Esophagus muscularis mucosa (tissue), 4 donors: ENCODE measurements at regions not wholly inside any gene's neighbourhood (a gene's known extent, or its start where the extent isn't known, plus 50 kb on each side); places are given as distances from the start of the nearest gene placed in this dataset.

Source experiments
- DNase-seq: peaks from one replicate; pipeline ENCODE4 v3.0.0-alpha.2; 2017; ENCODE audit errors: extremely low spot score
- H3K27ac ChIP-seq, 4 donors: fragments of 200-600 bp; sonication (generic); replicated peaks in 1 of 4; 1 replicate in 3 of 4; 2 replicates in 1 of 4; pipeline ENCODE4 v1.5.1; 2016 to 2019; ENCODE audit warnings: mild to moderate bottlenecking in 1 of 4
- H3K27me3 ChIP-seq, 4 donors: fragments of 200-600 bp; sonication (generic); one replicate each; pipeline versions ENCODE4 v1.5.1 to v1.6.0; 2016 to 2019
- H3K36me3 ChIP-seq, 4 donors: fragments of 200-600 bp; sonication (generic); one replicate each; pipeline ENCODE4 v1.5.1; 2016 to 2019
- H3K4me1 ChIP-seq, 4 donors: fragments of 200-600 bp; sonication (generic); one replicate each; pipeline ENCODE4 v1.5.1; 2016 to 2019
- H3K4me3 ChIP-seq, 4 donors: fragments of 200-600 bp; sonication (generic); 1 replicate in 2 of 4; 2 replicates in 2 of 4; pipeline ENCODE4 v1.5.1; 2016 to 2019; ENCODE audit warnings: mild to moderate bottlenecking in 4 of 4, moderate library complexity in 1 of 4
- H3K9me3 ChIP-seq, 4 donors: fragments of 200-600 bp; sonication (generic); 1 replicate in 3 of 4; 2 replicates in 1 of 4; pipeline ENCODE4 v1.5.1; 2016 to 2019
- CTCF ChIP-seq, 3 experiments: fragments of 200-600 bp in 2 of 3; fragments of 450-650 bp in 1 of 3; sonication (generic) in 2 of 3; IDR thresholded peaks; one replicate each; pipeline ENCODE4 v1.5.1; 2017 to 2019; ENCODE audit warnings: antibody characterized with exemption in 3 of 3, mild to moderate bottlenecking in 2 of 3, moderate library complexity in 1 of 3
- EP300 ChIP-seq: sonication (generic); formaldehyde crosslinking; IDR thresholded peaks from one replicate; pipeline ENCODE4 v1.6.1; 2017; ENCODE audit warnings: antibody characterized with exemption
- POLR2A ChIP-seq: fragments of 450-650 bp; IDR thresholded peaks from one replicate; pipeline ENCODE4 v1.6.1; 2017; ENCODE audit warnings: antibody characterized with exemption, moderate library complexity, mild to moderate bottlenecking, low read depth
- POLR2AphosphoS5 ChIP-seq, 2 donors: sonication (generic); formaldehyde crosslinking; IDR thresholded peaks; one replicate each; pipeline ENCODE4 v1.6.1; 2017; ENCODE audit warnings: antibody characterized with exemption in 2 of 2
- WGBS: methylation state at CpG from one replicate; pipeline ENCODE4 v1.1.5; 2018; 5-methylcytosine and 5-hydroxymethylcytosine counted together
- intact Hi-C: fragments of 100-400 bp; cut with DNase I; formaldehyde crosslinking; loops from one replicate; pipeline ENCODE4 v1.15.1; 2023

GRCh38 chr11:86140334-86140990, 71.6 kb upstream of the PICALM start:
- Histone ChIP-seq H3K27ac (no peak overlapping the region), H3K4me3 (no peak overlapping the region), H3K9me3 (no peaks in the 10 kb centered on the region), H3K4me1 (peaks cover 4 to 21% (median 15%) of the 10 kb centered on the region in 4 donors), H3K36me3 (no peaks in the 10 kb centered on the region), H3K27me3 (no peaks in the 10 kb centered on the region)
- TF ChIP-seq POLR2A: no peak
- TF ChIP-seq POLR2AphosphoS5 (IDR thresholded peaks at IDR 0.05): no peak
- no peak for TF ChIP-seq EP300
- no peak for TF ChIP-seq CTCF (IDR thresholded peaks at IDR 0.05)
- no peak for DNase-seq
- 89% methylated on average over 10 of the region's 10 CpGs for WGBS
- intact Hi-C loops: no loop called here

GRCh38 chr11:86138958-86139357, 70.1 kb upstream of the PICALM start:
- Histone ChIP-seq H3K4me1 (peaks cover 4 to 30% (median 24%) of the 10 kb centered on the region in 4 donors), H3K9me3 (no peaks in the 10 kb centered on the region), H3K27me3 (no peaks in the 10 kb centered on the region), H3K36me3 (no peaks in the 10 kb centered on the region), H3K27ac (no peak overlapping the region), H3K4me3 (no peak overlapping the region)
- DNase-seq: no peak
- intact Hi-C loops: no loop called here
- 82% methylated on average over 4 of the region's 4 CpGs for WGBS
- peak in 1 of 2 donors; percentile 14 for TF ChIP-seq POLR2AphosphoS5 (IDR thresholded peaks at IDR 0.05)
- TF ChIP-seq EP300: no peak
- no peak for TF ChIP-seq POLR2A
- no peak for TF ChIP-seq CTCF (IDR thresholded peaks at IDR 0.05)

- Histone ChIP-seq H3K9me3 (no peaks in the 10 kb centered on the region), H3K4me3 (no peak overlapping the region), H3K27me3 (no peaks in the 10 kb centered on the region), H3K27ac (peak overlapping the region in 1 of 4 donors; percentile 3), H3K4me1 (peaks cover 0 to 30% (median 24%) of the 10 kb centered on the region in 4 donors), H3K36me3 (no peaks in the 10 kb centered on the region)
- no peak for DNase-seq
- no peak for TF ChIP-seq POLR2A
- intact Hi-C loops: no loop called here
- whole genome bisulfite sequencing: 69% methylated on average over 2 of the region's 2 CpGs
Observed at GRCh38 chr11:86136538-86136937, 67.7 kb upstream of the PICALM start.

- Histone ChIP-seq H3K9me3 (no peaks in the 10 kb centered on the region), H3K27me3 (no peaks in the 10 kb centered on the region), H3K36me3 (no peaks in the 10 kb centered on the region), H3K4me3 (no peak overlapping the region), H3K4me1 (peaks cover 0 to 28% (median 21%) of the 10 kb centered on the region in 4 donors), H3K27ac (peak overlapping the region in 2 of 4 donors; percentile 13 to 30)
- no peak for TF ChIP-seq EP300
- TF ChIP-seq POLR2AphosphoS5 (IDR thresholded peaks at IDR 0.05): no peak
- TF ChIP-seq CTCF (IDR thresholded peaks at IDR 0.05): no peak
- 100% methylated on average over 1 of the region's 1 CpG for WGBS
- intact Hi-C loops: no loop called here
- DNase-seq: no peak
Observed at GRCh38 chr11:86135319-86135714, 66.4 kb upstream of the PICALM start.

GRCh38 chr11:86134580-86135318, 65.9 kb upstream of the PICALM start:
- Histone ChIP-seq H3K9me3 (no peaks in the 10 kb centered on the region), H3K36me3 (no peaks in the 10 kb centered on the region), H3K4me3 (no peak overlapping the region), H3K27me3 (no peaks in the 10 kb centered on the region), H3K4me1 (peaks cover 0 to 28% (median 21%) of the 10 kb centered on the region in 4 donors), H3K27ac (peak overlapping the region in 2 of 4 donors; percentile 13 to 30)
- 81% methylated on average over 3 of the region's 3 CpGs for WGBS
- TF ChIP-seq CTCF (IDR thresholded peaks at IDR 0.05) (no peak), POLR2A (no peak), EP300 (no peak), POLR2AphosphoS5 (IDR thresholded peaks at IDR 0.05) (no peak)
- intact Hi-C loops: no loop called here
- DNase-seq: no peak
